ENCODE measurements at regions not wholly inside any gene's neighbourhood (a gene's known extent, or its start where the extent isn't known, plus 50 kb on each side); places are given as distances from the start of the nearest gene placed in this dataset.

GRCh38 chr3:27655547-27655946 lies 66.6 kb downstream of the EOMES start:
- Histone ChIP-seq H3K9me3 (ENCODE audit: low read length) (no peaks in the 10 kb centered on the region), H3K4me3 (ENCODE audit: low read depth, low read length, poor library complexity, severe bottlenecking) (no peak overlapping the region), H3K9me2 (ENCODE audit: insufficient read depth, low read length) (no peaks in the 10 kb centered on the region), H3K4me1 (ENCODE audit: insufficient read depth, low read length, poor library complexity, severe bottlenecking) (no peaks in the 10 kb centered on the region), H3K27ac (ENCODE audit: low read depth, low read length, poor library complexity, severe bottlenecking) (no peak overlapping the region), H3K4me2 (ENCODE audit: low read length) (no peak overlapping the region), H2AFZ (ENCODE audit: low read length) (no peak overlapping the region), H3K79me2 (ENCODE audit: insufficient read depth, low read depth, low read length) (no peaks in the 10 kb centered on the region), H4K20me1 (ENCODE audit: insufficient read depth, low read length) (no peaks in the 10 kb centered on the region), H3K36me3 (ENCODE audit: insufficient read depth, low read length) (no peaks in the 10 kb centered on the region)
- intact Hi-C loops (cut with micrococcal nuclease; ENCODE audit: unreplicated experiment), result loop anchor here (5.0 kb wide), 1 partner anchor 343 kb away; no protein-coding TSS in a partner anchor
- DNase-seq (ENCODE audit: low spot score), result no peak
- POLR2A ChIA-PET, result no interaction called here
- CTCF ChIA-PET (ENCODE audit: unreplicated experiment), result no interaction called here
- TF ChIP-seq CTCF (conservative IDR thresholded peaks at IDR 0.05; ENCODE audit: low read length), result no peak
- no peak for TF ChIP-seq EZH2phosphoT487 (IDR thresholded peaks at IDR 0.05; ENCODE audit: borderline replicate concordance, low read depth, low read length)
- BruUV-seq (replicated peaks), result no TSS peak

DNA sequence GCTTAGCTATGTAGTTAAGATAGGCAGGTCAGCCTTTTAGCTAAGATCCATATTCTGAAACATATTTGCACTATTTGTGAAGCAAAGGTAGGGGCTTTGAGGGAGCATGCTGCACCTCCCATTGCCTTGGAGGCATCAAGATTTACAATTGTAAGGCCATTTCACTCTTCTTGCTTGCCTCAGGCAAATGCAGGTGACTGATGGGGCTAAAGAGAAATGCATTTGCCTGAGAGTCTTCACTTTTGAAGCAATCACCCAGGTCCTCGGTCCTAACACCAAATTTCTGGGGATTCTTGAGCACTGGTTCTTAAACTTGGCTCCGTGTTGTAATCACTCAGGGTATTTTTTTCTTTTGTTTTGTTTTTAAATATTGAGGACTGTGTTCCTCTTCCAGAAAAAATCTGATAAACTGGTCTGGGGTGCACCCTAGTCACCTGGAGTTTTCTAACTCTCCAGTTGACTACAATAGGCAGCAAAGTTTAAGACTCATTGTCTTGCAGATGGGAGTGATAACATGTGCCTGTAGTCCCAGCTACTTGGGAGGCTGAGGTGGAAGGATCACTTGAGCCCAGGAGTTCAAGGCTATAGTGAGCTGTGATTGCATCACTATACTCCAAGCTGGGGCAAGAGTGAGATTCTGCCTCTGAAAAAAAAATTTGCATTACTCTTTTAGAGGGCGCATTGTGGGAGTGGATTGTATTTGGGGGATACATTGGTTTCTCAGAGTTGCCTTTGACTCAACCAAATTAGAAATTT lies 68.1 kb downstream of the EOMES start:
- H2AFZ ChIP-seq (ENCODE audit: low read length), result no peak overlapping the region
- no TSS peak for BruUV-seq (replicated peaks)
- H3K36me3 ChIP-seq (ENCODE audit: insufficient read depth, low read length), result no peaks in the 10 kb centered on the region
- H3K4me1 ChIP-seq (ENCODE audit: insufficient read depth, low read length, poor library complexity, severe bottlenecking), result no peaks in the 10 kb centered on the region
- H3K27ac ChIP-seq (ENCODE audit: low read depth, low read length, poor library complexity, severe bottlenecking), result no peak overlapping the region
- no peak overlapping the region for H3K4me3 ChIP-seq (ENCODE audit: low read depth, low read length, poor library complexity, severe bottlenecking)
- CTCF ChIA-PET (ENCODE audit: unreplicated experiment), result no interaction called here
- no peaks in the 10 kb centered on the region for H3K9me2 ChIP-seq (ENCODE audit: insufficient read depth, low read length)
- intact Hi-C loops (cut with micrococcal nuclease; ENCODE audit: unreplicated experiment), result no loop called here
- no peaks in the 10 kb centered on the region for H4K20me1 ChIP-seq (ENCODE audit: insufficient read depth, low read length)
- DNase-seq (ENCODE audit: low spot score), result no peak
- no peaks in the 10 kb centered on the region for H3K79me2 ChIP-seq (ENCODE audit: insufficient read depth, low read depth, low read length)
- no peak overlapping the region for H3K4me2 ChIP-seq (ENCODE audit: low read length)
- TF ChIP-seq EZH2phosphoT487 (IDR thresholded peaks at IDR 0.05; ENCODE audit: borderline replicate concordance, low read depth, low read length) (no peak), CTCF (conservative IDR thresholded peaks at IDR 0.05; ENCODE audit: low read length) (no peak)
- POLR2A ChIA-PET, result interaction anchor here (0.6 kb wide), 1 partner anchor 497 kb away, joined by 3 read pairs; no protein-coding TSS in a partner anchor
- no peaks in the 10 kb centered on the region for H3K9me3 ChIP-seq (ENCODE audit: low read length)

- CTCF ChIA-PET (ENCODE audit: unreplicated experiment), result interaction anchor here (0.6 kb wide), 1 partner anchor 12 kb away, joined by 3 read pairs; no protein-coding TSS in a partner anchor
- intact Hi-C loops (cut with micrococcal nuclease; ENCODE audit: unreplicated experiment), result no loop called here
Observed at GRCh38 chr3:27649277-27649676, 72.8 kb downstream of the EOMES start.

More at GRCh38 chr3:27649277-27649676, 72.8 kb downstream of the EOMES start:
- POLR2A ChIA-PET, result interaction anchor here (0.6 kb wide), 1 partner anchor 32 kb away, joined by 3 read pairs; no protein-coding TSS in a partner anchor
- no peak for DNase-seq (ENCODE audit: low spot score)
- H3K9me2 ChIP-seq (ENCODE audit: insufficient read depth, low read length), result no peaks in the 10 kb centered on the region
- no peak overlapping the region for H2AFZ ChIP-seq (ENCODE audit: low read length)
- H3K4me2 ChIP-seq (ENCODE audit: low read length), result no peak overlapping the region
- BruUV-seq (replicated peaks), result no TSS peak
- no peak overlapping the region for H3K27ac ChIP-seq (ENCODE audit: low read depth, low read length, poor library complexity, severe bottlenecking)
- no peak overlapping the region for H3K4me3 ChIP-seq (ENCODE audit: low read depth, low read length, poor library complexity, severe bottlenecking)
- H3K79me2 ChIP-seq (ENCODE audit: insufficient read depth, low read depth, low read length), result no peaks in the 10 kb centered on the region
- H3K4me1 ChIP-seq (ENCODE audit: insufficient read depth, low read length, poor library complexity, severe bottlenecking), result no peaks in the 10 kb centered on the region
- no peaks in the 10 kb centered on the region for H4K20me1 ChIP-seq (ENCODE audit: insufficient read depth, low read length)
- TF ChIP-seq EZH2phosphoT487 (IDR thresholded peaks at IDR 0.05; ENCODE audit: borderline replicate concordance, low read depth, low read length) (no peak), CTCF (conservative IDR thresholded peaks at IDR 0.05; ENCODE audit: low read length) (no peak)
- H3K36me3 ChIP-seq (ENCODE audit: insufficient read depth, low read length), result no peaks in the 10 kb centered on the region
- H3K9me3 ChIP-seq (ENCODE audit: low read length), result no peaks in the 10 kb centered on the region
